ENCODE measurements at regions not wholly inside any gene's neighbourhood (a gene's known extent, or its start where the extent isn't known, plus 50 kb on each side); places are given as distances from the start of the nearest gene placed in this dataset.

DNA sequence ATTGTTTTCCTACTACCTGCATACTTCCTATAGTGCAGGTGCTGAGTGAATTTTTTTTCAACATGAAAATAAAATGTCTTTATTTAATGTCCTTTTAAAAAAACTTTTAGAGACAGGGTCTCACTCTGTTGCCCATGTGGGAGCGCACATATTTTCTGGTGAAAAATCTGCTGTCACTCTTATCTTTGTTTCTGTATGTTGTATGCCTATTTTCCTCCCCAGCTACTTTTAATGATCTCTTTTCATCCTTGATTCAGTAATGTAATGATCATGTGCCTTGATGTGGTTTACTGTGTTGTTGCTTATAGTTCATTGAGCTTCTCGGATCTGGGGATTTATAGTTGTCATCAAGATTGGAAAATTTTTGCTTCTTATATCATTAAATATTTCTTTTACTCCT, 117.3 kb downstream of the ARL6IP6 start:
- TF ChIP-seq, protein P1, sequence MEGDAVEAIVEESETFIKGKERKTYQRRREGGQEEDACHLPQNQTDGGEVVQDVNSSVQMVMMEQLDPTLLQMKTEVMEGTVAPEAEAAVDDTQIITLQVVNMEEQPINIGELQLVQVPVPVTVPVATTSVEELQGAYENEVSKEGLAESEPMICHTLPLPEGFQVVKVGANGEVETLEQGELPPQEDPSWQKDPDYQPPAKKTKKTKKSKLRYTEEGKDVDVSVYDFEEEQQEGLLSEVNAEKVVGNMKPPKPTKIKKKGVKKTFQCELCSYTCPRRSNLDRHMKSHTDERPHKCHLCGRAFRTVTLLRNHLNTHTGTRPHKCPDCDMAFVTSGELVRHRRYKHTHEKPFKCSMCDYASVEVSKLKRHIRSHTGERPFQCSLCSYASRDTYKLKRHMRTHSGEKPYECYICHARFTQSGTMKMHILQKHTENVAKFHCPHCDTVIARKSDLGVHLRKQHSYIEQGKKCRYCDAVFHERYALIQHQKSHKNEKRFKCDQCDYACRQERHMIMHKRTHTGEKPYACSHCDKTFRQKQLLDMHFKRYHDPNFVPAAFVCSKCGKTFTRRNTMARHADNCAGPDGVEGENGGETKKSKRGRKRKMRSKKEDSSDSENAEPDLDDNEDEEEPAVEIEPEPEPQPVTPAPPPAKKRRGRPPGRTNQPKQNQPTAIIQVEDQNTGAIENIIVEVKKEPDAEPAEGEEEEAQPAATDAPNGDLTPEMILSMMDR (IDR thresholded peaks at IDR 0.05) = no peak
- TF ChIP-seq ZFX (IDR thresholded peaks at IDR 0.05; ENCODE audit: borderline replicate concordance) = no peak

Measured in 22Rv1 (cell line).